EH (cell line): ENCODE measurements at regions not wholly inside any gene's neighbourhood (a gene's known extent, or its start where the extent isn't known, plus 50 kb on each side); places are given as distances from the start of the nearest gene placed in this dataset.
"Not testable (repeated sequence)": the region's sequence is repeated elsewhere in the genome, so short reads cannot be mapped to it uniquely, and the experiment has no call there.

Source experiments
- DNase-seq: peaks from one replicate; pipeline ENCODE4 v3.0.0-alpha.2; 2015; ENCODE audit warnings: low read depth

- no peak for DNase-seq
Measured at GRCh38 chr3:163548015-163548414, 1530.3 kb downstream of the SI start.

- no peak for DNase-seq
Measured at GRCh38 chr3:163547014-163547685, 1531.1 kb downstream of the SI start.

- no peak for DNase-seq
Measured at GRCh38 chr3:163543662-163544061, 1534.6 kb downstream of the SI start.

GRCh38 chr3:163541629-163542028 lies 1536.7 kb downstream of the SI start:
- DNase-seq, result no peak

- no peak for DNase-seq
Measured at GRCh38 chr3:163538387-163538786, 1539.9 kb downstream of the SI start.

GRCh38 chr3:163533381-163533780 lies 1544.9 kb downstream of the SI start:
- no peak for DNase-seq

GRCh38 chr3:163523375-163523774 lies 1554.9 kb downstream of the SI start:
- DNase-seq, result no peak

- DNase-seq, result no peak
Measured at GRCh38 chr3:163521261-163521660, 1557.0 kb downstream of the SI start.

GRCh38 chr3:163518065-163518464 lies 1560.2 kb downstream of the SI start:
- DNase-seq, result no peak

- DNase-seq, result no peak
Measured at GRCh38 chr3:163513149-163513657, 1565.1 kb downstream of the SI start.

GRCh38 chr3:163508206-163508605 lies 1570.1 kb downstream of the SI start:
- DNase-seq, result no peak

- DNase-seq, result no peak
Measured at GRCh38 chr3:163504974-163505373, 1573.3 kb downstream of the SI start.

- not testable (repeated sequence) for DNase-seq
Measured at GRCh38 chr3:163499736-163500219, 1578.5 kb downstream of the SI start.

- not testable (repeated sequence) for DNase-seq
Measured at GRCh38 chr3:163498842-163499735, 1579.2 kb downstream of the SI start.

GRCh38 chr3:163491714-163492113 lies 1586.6 kb downstream of the SI start:
- DNase-seq, result no peak

GRCh38 chr3:163490119-163490518 lies 1588.2 kb downstream of the SI start:
- peak; percentile 29 for DNase-seq

GRCh38 chr3:163482695-163483094 lies 1595.6 kb downstream of the SI start:
- no peak for DNase-seq

GRCh38 chr3:163481738-163482137 lies 1596.6 kb downstream of the SI start:
- no peak for DNase-seq

GRCh38 chr3:163476179-163476578 lies 1602.1 kb downstream of the SI start:
- no peak for DNase-seq

GRCh38 chr3:163474766-163475165 lies 1603.5 kb downstream of the SI start:
- DNase-seq, result no peak

- no peak for DNase-seq
Measured at GRCh38 chr3:163468531-163469335, 1609.6 kb downstream of the SI start.

- DNase-seq, result no peak
Measured at GRCh38 chr3:163462446-163462845, 1615.8 kb downstream of the SI start.
